Breast epithelium (tissue), 4 donors: ENCODE measurements at regions not wholly inside any gene's neighbourhood (a gene's known extent, or its start where the extent isn't known, plus 50 kb on each side); places are given as distances from the start of the nearest gene placed in this dataset.

Experiments
- DNase-seq, 2 donors: peaks; one replicate each; pipeline ENCODE4 v3.0.0-alpha.2; 2019; ENCODE audit warnings: low spot score in 2 of 2
- H3K27ac ChIP-seq, 2 donors: fragments of 200-600 bp; sonication (generic) in 1 of 2; one replicate each; pipeline ENCODE4 v1.5.1; 2016 to 2019; ENCODE audit warnings: mild to moderate bottlenecking in 1 of 2
- H3K27me3 ChIP-seq, 2 donors: fragments of 200-600 bp; sonication (generic) in 1 of 2; one replicate each; pipeline versions ENCODE4 v1.5.1 to v1.6.0; 2017 to 2019; ENCODE audit warnings: control low read depth in 1 of 2, mild to moderate bottlenecking in 1 of 2
- H3K36me3 ChIP-seq: fragments of 200-600 bp; one replicate; pipeline ENCODE4 v1.5.1; 2019
- H3K4me1 ChIP-seq, 2 donors: fragments of 200-600 bp; sonication (generic); one replicate each; pipeline ENCODE4 v1.5.1; 2016 to 2019; ENCODE audit warnings: control low read depth in 1 of 2
- H3K4me3 ChIP-seq, 3 donors: fragments of 200-600 bp; sonication (generic); 1 replicate in 2 of 3; 2 replicates in 1 of 3; pipeline ENCODE4 v1.5.1; 2016 to 2019; ENCODE audit warnings: mild to moderate bottlenecking in 3 of 3, moderate library complexity in 2 of 3
- H3K9me3 ChIP-seq, 2 donors: fragments of 200-600 bp; sonication (generic) in 1 of 2; one replicate each; pipeline ENCODE4 v1.5.1; 2016 to 2019; ENCODE audit warnings: control low read depth in 1 of 2
- CTCF ChIP-seq, 3 donors: fragments of 450-650 bp; IDR thresholded peaks; one replicate each; pipeline ENCODE4 v1.5.1; 2016 to 2017; ENCODE audit warnings: antibody characterized with exemption in 3 of 3, mild to moderate bottlenecking in 3 of 3, moderate library complexity in 3 of 3
- POLR2A ChIP-seq: fragments of 450-650 bp; IDR thresholded peaks from one replicate; pipeline ENCODE4 v1.6.1; 2016; ENCODE audit warnings: antibody characterized with exemption, mild to moderate bottlenecking, moderate library complexity
- POLR2AphosphoS5 ChIP-seq, 3 donors: sonication (generic); formaldehyde crosslinking; IDR thresholded peaks; one replicate each; pipeline ENCODE4 v1.6.1; 2017; ENCODE audit warnings: antibody characterized with exemption in 3 of 3
- intact Hi-C: fragments of 100-400 bp; cut with DNase I; formaldehyde crosslinking; loops from one replicate; pipeline ENCODE4 v1.15.1; 2023; ENCODE audit warnings: low total_unique reads

- H3K36me3 ChIP-seq = no peaks in the 10 kb centered on the region
- no peak for DNase-seq
- TF ChIP-seq POLR2AphosphoS5 (IDR thresholded peaks at IDR 0.05) (no peak), CTCF (IDR thresholded peaks at IDR 0.05) (no peak), POLR2A (no peak)
- H3K27ac ChIP-seq = no peak overlapping the region
- H3K27me3 ChIP-seq = peaks cover 0 to 10% of the 10 kb centered on the region in 2 donors
- intact Hi-C loops = no loop called here
- no peaks in the 10 kb centered on the region for H3K9me3 ChIP-seq
- H3K4me3 ChIP-seq = no peak overlapping the region
- H3K4me1 ChIP-seq = no peaks in the 10 kb centered on the region
These were observed 578.2 kb downstream of the KLHL13 start for GRCh38 chrX:117538178-117539089.

- Histone ChIP-seq H3K27me3 (no peaks in the 10 kb centered on the region), H3K9me3 (no peaks in the 10 kb centered on the region), H3K4me3 (no peak overlapping the region), H3K4me1 (no peaks in the 10 kb centered on the region), H3K27ac (no peak overlapping the region), H3K36me3 (no peaks in the 10 kb centered on the region)
- DNase-seq = no peak
- no peak for TF ChIP-seq POLR2A
- TF ChIP-seq POLR2AphosphoS5 (IDR thresholded peaks at IDR 0.05) = no peak
- intact Hi-C loops = no loop called here
These were observed 584.3 kb downstream of the KLHL13 start for GRCh38 chrX:117532339-117532738.

GRCh38 chrX:117522725-117523700 lies 593.6 kb downstream of the KLHL13 start:
- intact Hi-C loops = no loop called here
- TF ChIP-seq POLR2AphosphoS5 (IDR thresholded peaks at IDR 0.05) (no peak), POLR2A (no peak), CTCF (IDR thresholded peaks at IDR 0.05) (no peak)
- Histone ChIP-seq H3K27me3 (peaks cover 0 to 14% of the 10 kb centered on the region in 2 donors), H3K9me3 (no peaks in the 10 kb centered on the region), H3K4me1 (no peaks in the 10 kb centered on the region), H3K27ac (no peak overlapping the region), H3K36me3 (no peaks in the 10 kb centered on the region), H3K4me3 (no peak overlapping the region)
- DNase-seq = no peak

- intact Hi-C loops = no loop called here
- Histone ChIP-seq H3K4me3 (no peak overlapping the region), H3K36me3 (no peaks in the 10 kb centered on the region), H3K9me3 (no peaks in the 10 kb centered on the region), H3K27ac (no peak overlapping the region), H3K4me1 (no peaks in the 10 kb centered on the region), H3K27me3 (peaks cover 0 to 21% of the 10 kb centered on the region in 2 donors)
- TF ChIP-seq CTCF (IDR thresholded peaks at IDR 0.05) = no peak
- TF ChIP-seq POLR2AphosphoS5 (IDR thresholded peaks at IDR 0.05) = no peak
- no peak for TF ChIP-seq POLR2A
- DNase-seq = no peak
These were observed 598.6 kb downstream of the KLHL13 start for GRCh38 chrX:117517994-117518393.

GRCh38 chrX:117511379-117511778 lies 605.2 kb downstream of the KLHL13 start:
- Histone ChIP-seq H3K9me3 (no peaks in the 10 kb centered on the region), H3K36me3 (no peaks in the 10 kb centered on the region), H3K4me1 (no peaks in the 10 kb centered on the region), H3K4me3 (no peak overlapping the region), H3K27me3 (peaks cover 0 to 13% of the 10 kb centered on the region in 2 donors), H3K27ac (no peak overlapping the region)
- intact Hi-C loops = no loop called here
- TF ChIP-seq POLR2AphosphoS5 (IDR thresholded peaks at IDR 0.05) (no peak), POLR2A (no peak), CTCF (IDR thresholded peaks at IDR 0.05) (no peak)
- DNase-seq = no peak
